GM19328 (cell line): ENCODE measurements at regions not wholly inside any gene's neighbourhood (a gene's known extent, or its start where the extent isn't known, plus 50 kb on each side); places are given as distances from the start of the nearest gene placed in this dataset.
"Not testable (repeated sequence)": the region's sequence is repeated elsewhere in the genome, so short reads cannot be mapped to it uniquely, and the experiment has no call there.

Experiments used
- ATAC-seq: cut with Tn5 transposase; IDR thresholded peaks from one replicate; pipeline ENCODE4 v1.9.1; 2021; ENCODE audit warnings: mild to moderate bottlenecking, moderate library complexity; ENCODE audit not compliant: unreplicated experiment

- no peak for ATAC-seq
These were observed 136.1 kb upstream of the MYO3A start for GRCh38 chr10:25797888-25798429.

GRCh38 chr10:25804505-25804904 is 129.5 kb upstream of the MYO3A start:
- no peak for ATAC-seq

GRCh38 chr10:25805986-25806385 is 128.0 kb upstream of the MYO3A start:
- ATAC-seq: no peak

- no peak for ATAC-seq
These were observed 125.7 kb upstream of the MYO3A start for GRCh38 chr10:25808372-25808771.

GRCh38 chr10:25811052-25811685 is 122.9 kb upstream of the MYO3A start:
- ATAC-seq: no peak

GRCh38 chr10:25813511-25813910 is 120.5 kb upstream of the MYO3A start:
- no peak for ATAC-seq

- ATAC-seq: no peak
These were observed 118.8 kb upstream of the MYO3A start for GRCh38 chr10:25815236-25815635.

GRCh38 chr10:25815999-25816768 is 117.8 kb upstream of the MYO3A start:
- no peak for ATAC-seq

- ATAC-seq: no peak
These were observed 116.8 kb upstream of the MYO3A start for GRCh38 chr10:25817200-25817599.

- ATAC-seq: no peak
These were observed 115.3 kb upstream of the MYO3A start for GRCh38 chr10:25818751-25819150.

- ATAC-seq: no peak
These were observed 113.6 kb upstream of the MYO3A start for GRCh38 chr10:25820472-25820871.

GRCh38 chr10:25820874-25821273 is 113.2 kb upstream of the MYO3A start:
- no peak for ATAC-seq

GRCh38 chr10:25824050-25824449 is 110.0 kb upstream of the MYO3A start:
- ATAC-seq: no peak

GRCh38 chr10:25828475-25828874 is 105.6 kb upstream of the MYO3A start:
- ATAC-seq: no peak

- no peak for ATAC-seq
These were observed 102.9 kb upstream of the MYO3A start for GRCh38 chr10:25831080-25831479.

GRCh38 chr10:25839683-25840082 is 94.3 kb upstream of the MYO3A start:
- no peak for ATAC-seq

- not testable (repeated sequence) for ATAC-seq
These were observed 93.2 kb upstream of the MYO3A start for GRCh38 chr10:25840875-25841274.

GRCh38 chr10:25842146-25842545 is 91.9 kb upstream of the MYO3A start:
- no peak for ATAC-seq

- ATAC-seq: no peak
These were observed 90.4 kb upstream of the MYO3A start for GRCh38 chr10:25843551-25844170.

GRCh38 chr10:25844716-25845115 is 89.3 kb upstream of the MYO3A start:
- ATAC-seq: not testable (repeated sequence)

- no peak for ATAC-seq
These were observed 84.8 kb upstream of the MYO3A start for GRCh38 chr10:25849268-25849667.

GRCh38 chr10:25849988-25850387 is 84.0 kb upstream of the MYO3A start:
- no peak for ATAC-seq
